LNCaP clone FGC (cell line): ENCODE measurements at regions not wholly inside any gene's neighbourhood (a gene's known extent, or its start where the extent isn't known, plus 50 kb on each side); places are given as distances from the start of the nearest gene placed in this dataset.

Experiments used
- DNase-seq: peaks from one replicate; pipeline ENCODE4 v3.0.0-alpha.2; 2011; ENCODE audit warnings: low read depth
- H3K4me3 ChIP-seq: 2 replicates; pipeline ENCODE4 v1.5.1; 2011; ENCODE audit warnings: mild to moderate bottlenecking, low read depth, low read length, control low read depth
- TF ChIP-seq, protein P1 (sequence below): IDR thresholded peaks from 2 replicates; pipeline ENCODE4 v1.5.1; 2012; ENCODE audit warnings: mild to moderate bottlenecking; ENCODE audit not compliant: control insufficient read depth, insufficient read depth; ENCODE audit errors: extremely low read depth

DNA sequence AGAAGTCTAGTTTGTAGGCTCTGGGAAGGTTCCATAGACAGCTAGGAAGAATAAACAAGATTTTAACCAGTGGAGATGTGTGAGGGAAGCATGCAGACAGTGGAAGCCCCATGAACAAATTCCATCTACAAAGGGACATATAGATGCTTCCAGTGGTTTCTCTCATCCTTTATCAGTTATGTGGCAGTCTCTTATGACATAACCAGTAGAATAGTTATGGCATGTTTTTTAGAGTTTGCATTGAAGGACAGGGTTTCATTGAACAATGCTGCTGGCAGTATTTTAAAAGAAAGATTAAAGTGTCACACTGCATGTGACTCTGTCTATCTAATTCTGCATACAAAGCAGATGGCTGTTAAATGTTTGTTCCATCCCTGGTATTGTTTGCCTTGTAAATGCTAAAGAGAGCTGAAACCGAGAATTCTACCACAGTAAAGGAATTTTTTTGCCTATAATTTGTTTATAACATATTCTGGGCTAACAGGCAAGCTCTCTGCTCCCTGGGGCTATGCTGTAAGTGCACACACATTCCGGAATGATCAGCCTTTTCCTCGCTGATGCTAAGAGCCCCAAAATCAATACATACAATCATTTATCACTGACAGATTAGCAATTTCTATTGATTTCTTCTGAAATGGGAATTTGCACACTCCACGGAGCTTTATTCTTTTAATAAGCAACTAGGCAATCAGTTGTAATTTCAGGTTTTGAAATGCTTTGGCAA lies 76.8 kb upstream of the PELI1 start:
- H3K4me3 ChIP-seq: no peak overlapping the region
- TF ChIP-seq, protein P1, sequence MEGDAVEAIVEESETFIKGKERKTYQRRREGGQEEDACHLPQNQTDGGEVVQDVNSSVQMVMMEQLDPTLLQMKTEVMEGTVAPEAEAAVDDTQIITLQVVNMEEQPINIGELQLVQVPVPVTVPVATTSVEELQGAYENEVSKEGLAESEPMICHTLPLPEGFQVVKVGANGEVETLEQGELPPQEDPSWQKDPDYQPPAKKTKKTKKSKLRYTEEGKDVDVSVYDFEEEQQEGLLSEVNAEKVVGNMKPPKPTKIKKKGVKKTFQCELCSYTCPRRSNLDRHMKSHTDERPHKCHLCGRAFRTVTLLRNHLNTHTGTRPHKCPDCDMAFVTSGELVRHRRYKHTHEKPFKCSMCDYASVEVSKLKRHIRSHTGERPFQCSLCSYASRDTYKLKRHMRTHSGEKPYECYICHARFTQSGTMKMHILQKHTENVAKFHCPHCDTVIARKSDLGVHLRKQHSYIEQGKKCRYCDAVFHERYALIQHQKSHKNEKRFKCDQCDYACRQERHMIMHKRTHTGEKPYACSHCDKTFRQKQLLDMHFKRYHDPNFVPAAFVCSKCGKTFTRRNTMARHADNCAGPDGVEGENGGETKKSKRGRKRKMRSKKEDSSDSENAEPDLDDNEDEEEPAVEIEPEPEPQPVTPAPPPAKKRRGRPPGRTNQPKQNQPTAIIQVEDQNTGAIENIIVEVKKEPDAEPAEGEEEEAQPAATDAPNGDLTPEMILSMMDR: no peak
- DNase-seq: no peak

DNA sequence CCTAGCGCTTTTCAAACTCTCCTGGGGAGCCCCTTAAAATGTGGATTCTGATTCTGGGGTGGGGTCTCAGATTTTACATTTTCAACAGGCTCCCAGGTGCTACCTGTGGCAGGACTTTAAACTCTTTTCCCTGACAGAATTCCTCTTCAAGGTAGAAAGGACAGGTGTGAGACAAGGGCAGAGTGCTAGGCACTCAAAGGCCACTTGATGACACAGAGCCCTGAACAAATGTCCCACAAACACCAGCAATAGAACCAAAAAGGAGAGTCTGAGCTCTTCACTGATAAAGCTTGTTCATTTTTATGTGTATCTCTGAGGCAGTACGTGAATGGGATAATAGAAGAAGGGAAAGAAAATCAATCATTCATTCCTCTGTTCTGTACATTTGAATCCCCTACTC lies 77.7 kb upstream of the PELI1 start:
- H3K4me3 ChIP-seq: no peak overlapping the region
- no peak for DNase-seq
- TF ChIP-seq, protein P1: no peak

DNA sequence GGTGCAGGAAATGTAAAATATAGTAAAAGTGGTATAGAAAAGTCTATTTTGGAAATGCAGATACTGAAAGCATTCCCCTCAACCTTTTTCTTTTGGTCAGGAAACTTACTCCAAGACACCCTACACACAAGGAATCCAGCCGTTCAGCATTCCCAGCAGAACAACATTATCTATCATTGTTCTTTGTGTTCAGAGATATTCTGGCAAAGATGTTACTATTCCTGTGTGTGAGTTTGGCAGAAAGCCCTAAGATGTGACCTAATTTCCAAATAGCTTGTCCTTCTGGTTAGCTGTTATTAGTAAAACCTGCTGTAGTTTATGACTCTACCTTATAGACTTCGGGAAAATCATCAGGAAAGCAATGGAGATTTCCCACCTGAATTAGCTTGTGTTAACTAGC lies 78.1 kb upstream of the PELI1 start:
- peak; percentile 71 for DNase-seq
- H3K4me3 ChIP-seq: no peak overlapping the region
- TF ChIP-seq, protein P1: no peak

DNA sequence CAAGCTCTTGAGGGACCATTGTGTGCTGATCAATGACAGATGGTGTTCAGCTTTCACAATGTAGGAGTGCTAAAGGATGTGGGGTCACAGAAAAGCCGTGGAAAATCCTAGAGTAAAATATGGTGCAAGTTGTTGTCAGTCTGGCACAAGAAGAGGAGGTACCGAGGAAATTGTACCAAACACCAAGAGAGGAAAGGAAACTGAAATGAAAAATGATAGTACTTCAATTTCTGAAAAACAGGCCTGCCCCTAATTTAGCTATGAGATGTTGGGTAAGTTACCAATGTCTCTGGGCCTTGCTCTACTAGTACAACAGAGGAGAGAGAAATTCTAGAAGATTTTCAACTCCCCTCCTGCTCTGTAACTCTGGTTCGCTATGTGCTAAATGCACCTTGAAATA lies 78.8 kb upstream of the PELI1 start:
- DNase-seq: no peak
- TF ChIP-seq, protein P1: no peak
- H3K4me3 ChIP-seq: no peak overlapping the region

DNA sequence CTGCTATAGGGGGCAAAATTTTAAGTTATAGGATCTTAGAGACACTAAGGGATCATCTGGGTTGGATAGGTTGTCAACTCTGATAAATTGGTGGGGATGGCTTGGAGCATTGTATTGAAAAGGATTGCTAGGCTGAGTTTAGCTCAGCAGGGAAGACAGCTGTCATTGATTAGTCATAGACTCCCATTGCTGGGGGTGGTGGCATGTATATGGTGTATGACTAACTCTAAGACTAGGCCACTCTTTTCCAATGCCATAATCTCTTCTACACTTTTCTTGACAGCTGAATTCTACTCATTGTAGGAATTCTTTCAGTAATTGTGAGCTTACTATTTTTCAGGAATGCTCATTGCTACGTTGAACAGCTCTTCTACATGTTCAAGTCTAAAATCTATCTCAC lies 81.3 kb upstream of the PELI1 start:
- no peak overlapping the region for H3K4me3 ChIP-seq
- no peak for DNase-seq
- TF ChIP-seq, protein P1: no peak

DNA sequence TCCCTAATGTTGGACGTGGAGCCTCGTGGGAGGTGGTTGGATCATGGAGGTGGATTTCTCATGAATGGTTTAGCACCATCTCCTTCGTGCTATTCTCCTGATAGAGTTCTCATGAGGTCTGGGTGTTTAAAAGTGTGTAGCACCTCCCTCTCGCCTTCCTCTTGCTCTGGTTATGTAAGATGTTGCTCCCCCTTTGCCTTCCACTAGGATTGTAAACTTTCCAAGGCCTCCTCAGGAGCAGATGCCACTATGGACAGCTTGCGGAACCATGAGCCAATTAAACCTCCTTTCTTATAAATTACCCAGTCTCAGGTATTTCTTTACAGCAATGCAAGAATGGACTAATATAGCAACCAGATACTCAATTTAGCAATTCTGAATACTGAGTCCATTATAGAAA lies 82.4 kb upstream of the PELI1 start:
- no peak for DNase-seq
- no peak overlapping the region for H3K4me3 ChIP-seq
- TF ChIP-seq, protein P1: no peak

DNA sequence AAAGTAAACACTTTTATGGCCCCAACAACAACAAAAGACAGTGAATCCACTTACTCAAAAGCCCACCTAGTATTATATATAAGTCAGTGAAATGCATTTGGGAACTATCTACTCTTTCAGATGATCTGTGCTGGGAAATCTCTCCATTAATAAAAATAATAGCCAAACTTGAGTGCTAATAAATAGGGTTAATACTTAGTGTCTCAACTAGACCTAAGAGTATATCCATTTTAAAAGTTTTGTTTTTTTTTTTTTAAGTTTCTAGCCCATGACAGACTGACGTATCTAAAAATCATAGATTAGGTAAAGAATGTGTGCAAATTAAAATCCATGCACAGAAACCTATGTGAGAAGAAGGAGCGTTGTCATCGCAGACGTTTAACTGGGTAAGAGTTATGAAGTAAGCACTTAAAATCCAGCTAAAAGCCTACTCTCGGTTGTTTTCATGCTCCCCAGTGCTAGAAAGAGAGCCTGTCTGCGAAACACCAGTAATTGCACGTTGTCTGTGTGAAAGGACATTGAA lies 83.4 kb upstream of the PELI1 start:
- TF ChIP-seq, protein P1: no peak
- no peak for DNase-seq
- H3K4me3 ChIP-seq: peak overlapping the region; percentile 6; the same call in 1 of the 2 replicates
